ENCODE measurements at regions not wholly inside any gene's neighbourhood (a gene's known extent, or its start where the extent isn't known, plus 50 kb on each side); places are given as distances from the start of the nearest gene placed in this dataset.
A peak's percentile ranks its signal among the peaks of the same experiment; 100 is the strongest.
"Not testable (repeated sequence)": the region's sequence is repeated elsewhere in the genome, so short reads cannot be mapped to it uniquely, and the experiment has no call there.

DNA sequence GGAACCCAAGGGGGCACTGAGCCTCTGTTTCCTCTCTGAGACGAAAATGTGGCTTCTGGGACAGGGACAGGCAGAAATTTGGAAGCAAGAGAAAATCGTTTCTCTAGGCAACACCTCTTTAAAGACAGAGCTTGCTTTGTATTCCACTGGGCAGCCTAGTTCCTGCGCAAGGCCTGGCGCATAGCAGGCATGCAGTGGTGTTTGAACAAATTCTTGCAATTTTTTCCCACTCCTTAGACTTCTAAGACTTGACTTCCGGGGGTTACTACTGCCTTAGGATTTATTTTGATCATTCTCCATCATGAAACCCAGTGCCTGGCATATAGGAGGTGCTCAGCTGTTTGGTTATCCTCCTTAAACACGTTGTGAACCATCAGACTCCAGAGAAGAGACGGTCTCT is 249.0 kb upstream of the KCNG1 start:
- Mint-ChIP-seq H3K9me3 (peaks cover 12% of the 10 kb centered on the region), H3K4me3 (no peak overlapping the region), H3K4me1 (no peaks in the 10 kb centered on the region), H3K27me3 (ENCODE audit: low read depth) (peaks cover 26% of the 10 kb centered on the region), H3K27ac (no peak overlapping the region), H3K36me3 (ENCODE audit: low read depth) (no peaks in the 10 kb centered on the region)
- no peak for TF ChIP-seq CTCF (IDR thresholded peaks at IDR 0.05; ENCODE audit: unreplicated experiment in 3 of 3)

DNA sequence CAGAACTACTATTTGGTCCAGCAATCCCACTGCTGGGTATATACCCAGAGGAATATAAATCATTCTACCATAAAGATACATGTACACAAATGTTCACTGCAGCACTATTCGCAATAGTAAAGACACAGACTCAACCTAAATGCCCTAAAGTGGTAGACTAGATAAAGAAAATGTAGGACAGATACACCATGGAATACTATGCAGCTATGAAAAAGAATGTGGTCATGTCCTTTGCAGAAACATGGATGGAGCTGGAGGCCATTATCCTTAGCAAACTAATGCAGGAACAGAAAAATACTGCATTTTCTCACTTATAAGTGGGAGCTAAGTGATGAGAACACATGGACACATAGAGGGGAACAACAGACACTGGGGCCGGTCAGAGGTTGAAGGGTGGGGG is 248.4 kb upstream of the KCNG1 start:
- H3K27ac Mint-ChIP-seq; H3K36me3 Mint-ChIP-seq (ENCODE audit: low read depth); H3K4me3 Mint-ChIP-seq; H3K4me1 Mint-ChIP-seq: not testable (repeated sequence)
- Mint-ChIP-seq H3K9me3 (peaks cover 12% of the 10 kb centered on the region), H3K27me3 (ENCODE audit: low read depth) (peaks cover 19% of the 10 kb centered on the region)

GRCh38 chr20:51269671-51270070 is 246.8 kb upstream of the KCNG1 start:
- Mint-ChIP-seq H3K36me3 (ENCODE audit: low read depth) (no peaks in the 10 kb centered on the region), H3K27ac (no peak overlapping the region), H3K27me3 (ENCODE audit: low read depth) (peaks cover 10% of the 10 kb centered on the region), H3K4me1 (no peaks in the 10 kb centered on the region), H3K9me3 (peaks cover 17% of the 10 kb centered on the region), H3K4me3 (no peak overlapping the region)
- TF ChIP-seq CTCF (IDR thresholded peaks at IDR 0.05; ENCODE audit: unreplicated experiment in 3 of 3) = no peak

- peaks cover 3% of the 10 kb centered on the region for H3K27me3 Mint-ChIP-seq (ENCODE audit: low read depth)
- no peaks in the 10 kb centered on the region for H3K4me1 Mint-ChIP-seq
- H3K9me3 Mint-ChIP-seq = peaks cover 20% of the 10 kb centered on the region
- H3K4me3 Mint-ChIP-seq = no peak overlapping the region
- TF ChIP-seq CTCF (IDR thresholded peaks at IDR 0.05; ENCODE audit: unreplicated experiment in 3 of 3) = no peak
- no peak overlapping the region for H3K27ac Mint-ChIP-seq
- no peaks in the 10 kb centered on the region for H3K36me3 Mint-ChIP-seq (ENCODE audit: low read depth)
Observed at GRCh38 chr20:51267679-51268078, 244.8 kb upstream of the KCNG1 start.

DNA sequence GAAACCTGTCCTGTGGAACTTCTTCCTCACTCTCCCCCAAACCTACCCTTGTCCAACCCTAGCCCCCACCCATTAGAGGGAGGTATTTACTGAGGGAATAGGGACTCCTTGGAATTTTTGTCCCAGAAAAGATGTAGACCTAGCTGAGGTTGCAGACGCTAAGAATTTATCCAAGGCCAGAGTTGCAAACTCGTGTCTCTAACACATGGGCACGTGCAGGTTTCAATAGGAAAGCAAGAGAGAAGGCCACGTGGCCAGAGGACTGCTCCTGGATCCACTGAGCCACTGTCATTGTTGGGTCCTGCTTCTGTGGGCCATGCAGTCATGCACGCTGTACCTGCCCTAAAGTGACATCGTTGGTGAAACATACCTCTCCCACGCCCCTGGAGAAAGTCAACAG is 243.4 kb upstream of the KCNG1 start:
- Mint-ChIP-seq H3K27me3 (ENCODE audit: low read depth) (peaks cover 3% of the 10 kb centered on the region), H3K36me3 (ENCODE audit: low read depth) (no peaks in the 10 kb centered on the region), H3K4me1 (no peaks in the 10 kb centered on the region), H3K27ac (no peak overlapping the region), H3K4me3 (no peak overlapping the region), H3K9me3 (peaks cover 17% of the 10 kb centered on the region)
- TF ChIP-seq CTCF (IDR thresholded peaks at IDR 0.05; ENCODE audit: unreplicated experiment in 3 of 3) = no peak

DNA sequence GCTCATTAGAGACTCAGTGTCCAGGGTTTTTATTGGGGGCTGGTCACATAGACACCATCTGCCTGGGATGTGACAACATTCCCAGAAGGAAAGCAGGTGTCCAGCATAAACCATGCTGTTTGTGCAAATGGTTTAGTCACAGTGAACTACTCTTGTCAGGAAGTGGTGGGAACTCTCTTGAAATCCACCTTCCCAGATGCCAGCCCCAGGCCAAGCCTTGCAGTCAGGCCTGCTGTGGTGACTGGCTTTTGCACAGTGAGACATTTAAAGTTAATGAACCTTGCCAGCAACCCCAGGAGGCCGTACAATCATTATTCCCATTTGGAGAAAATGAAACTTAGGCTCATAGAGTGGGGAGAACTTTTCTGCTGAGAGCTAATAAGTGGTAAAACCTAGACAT is 242.5 kb upstream of the KCNG1 start:
- H3K36me3 Mint-ChIP-seq (ENCODE audit: low read depth) = no peaks in the 10 kb centered on the region
- no peaks in the 10 kb centered on the region for H3K27me3 Mint-ChIP-seq (ENCODE audit: low read depth)
- no peaks in the 10 kb centered on the region for H3K4me1 Mint-ChIP-seq
- TF ChIP-seq CTCF (IDR thresholded peaks at IDR 0.05; ENCODE audit: unreplicated experiment in 3 of 3) = no peak
- H3K9me3 Mint-ChIP-seq = peaks cover 14% of the 10 kb centered on the region
- peak overlapping the region in 1 of 3 experiments; percentile 42 for H3K27ac Mint-ChIP-seq
- no peak overlapping the region for H3K4me3 Mint-ChIP-seq

Measured in nephron (organoid).